ENCODE measurements at regions not wholly inside any gene's neighbourhood (a gene's known extent, or its start where the extent isn't known, plus 50 kb on each side); places are given as distances from the start of the nearest gene placed in this dataset.

DNA sequence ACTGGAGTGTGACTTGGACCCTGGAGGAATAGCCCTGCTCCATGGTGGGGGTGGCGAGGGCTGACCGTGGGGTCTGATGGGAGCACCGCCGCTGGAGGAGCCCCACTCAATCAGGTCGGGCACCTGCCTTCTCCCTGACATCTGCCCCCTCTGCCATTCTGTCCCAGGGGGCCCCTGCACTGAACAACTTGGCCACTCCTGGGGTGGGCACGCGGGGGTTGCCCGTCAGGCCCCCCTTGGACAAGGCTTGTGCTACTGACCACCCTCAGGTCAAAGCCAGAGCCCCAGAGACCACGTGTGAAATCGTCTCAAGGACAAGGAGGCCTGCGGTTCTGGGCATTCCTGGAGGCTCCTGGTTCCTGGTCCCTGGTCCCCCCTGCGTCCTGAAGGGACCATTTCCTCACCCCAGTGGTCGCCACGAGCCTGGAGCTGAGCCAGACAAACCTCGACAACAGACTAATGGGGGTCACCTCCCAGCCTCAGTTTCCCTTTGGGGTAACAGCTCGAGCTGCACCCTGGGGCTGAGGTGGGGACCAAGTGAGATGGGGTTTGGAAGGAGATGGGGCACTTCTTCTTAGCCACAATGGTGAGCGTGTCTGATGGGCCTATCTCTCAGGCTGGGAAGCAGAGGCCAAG, 73.4 kb upstream of the RNU6ATAC start:
- TF ChIP-seq CTCF (IDR thresholded peaks at IDR 0.05; ENCODE audit: control extremely low read depth in 1 of 3, insufficient read depth in 1 of 3, low read depth in 1 of 3, low read length in 3 of 3) (no peak), POLR2AphosphoS5 (IDR thresholded peaks at IDR 0.05; ENCODE audit: low read depth, low read length) (no peak), SP4 (IDR thresholded peaks at IDR 0.05; ENCODE audit: low read length) (no peak), KDM1A (IDR thresholded peaks at IDR 0.05; ENCODE audit: borderline replicate concordance, low read length) (no peak)
